Activated CD4-positive, alpha-beta T cell treated with anti-CD3 and anti-CD28 coated beads, Interleukin-2, Interleukin-6, amounts not matched to agents 100 ng/mL and 50 ng/mL, durations not matched to agents 16 hours and 8 hours (primary cell): ENCODE measurements at regions not wholly inside any gene's neighbourhood (a gene's known extent, or its start where the extent isn't known, plus 50 kb on each side); places are given as distances from the start of the nearest gene placed in this dataset.
"Not testable (repeated sequence)": the region's sequence is repeated elsewhere in the genome, so short reads cannot be mapped to it uniquely, and the experiment has no call there.

ENCODE experiments used
- DNase-seq: peaks from one replicate; pipeline ENCODE4 v3.0.0-alpha.2; 2020

DNA sequence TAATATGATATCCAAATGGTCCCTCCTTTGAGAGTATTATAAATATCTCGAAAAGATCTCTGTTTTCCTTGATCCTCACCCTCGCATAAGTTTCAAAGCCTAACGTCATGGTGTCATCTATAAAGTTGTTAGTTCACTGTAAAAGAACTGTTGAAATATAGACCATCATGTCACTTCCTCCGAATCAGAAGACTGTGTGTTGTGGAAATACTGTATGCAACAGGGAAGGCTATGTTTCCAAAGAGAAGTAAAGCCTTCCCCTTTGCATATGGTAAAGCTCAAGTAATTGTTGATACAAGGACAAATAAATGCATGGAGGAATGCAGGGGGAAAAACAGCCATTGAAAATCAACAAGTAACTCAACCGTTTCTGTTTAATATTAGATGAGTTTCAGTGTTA, 125.9 kb downstream of the ZNF365 start:
- not testable (repeated sequence) for DNase-seq

DNA sequence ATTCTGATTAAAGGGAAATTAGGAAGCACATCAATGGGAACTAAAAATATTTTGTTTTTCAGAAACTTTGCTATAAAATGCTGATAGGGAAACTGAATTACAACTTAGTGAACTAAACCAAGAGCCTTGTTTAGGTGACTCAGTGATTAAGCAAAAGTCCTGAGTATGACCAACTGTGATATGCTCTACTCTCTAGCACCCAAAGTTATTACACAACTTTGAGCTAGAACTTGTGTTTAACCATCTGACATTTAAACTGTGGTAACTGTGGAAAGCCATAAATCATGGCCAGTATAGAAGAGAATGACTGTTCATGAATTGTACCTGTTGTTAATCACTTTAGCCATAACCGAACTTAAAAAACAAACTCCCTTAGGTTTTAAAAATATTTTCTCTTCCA, 127.4 kb downstream of the ZNF365 start:
- DNase-seq = no peak

DNA sequence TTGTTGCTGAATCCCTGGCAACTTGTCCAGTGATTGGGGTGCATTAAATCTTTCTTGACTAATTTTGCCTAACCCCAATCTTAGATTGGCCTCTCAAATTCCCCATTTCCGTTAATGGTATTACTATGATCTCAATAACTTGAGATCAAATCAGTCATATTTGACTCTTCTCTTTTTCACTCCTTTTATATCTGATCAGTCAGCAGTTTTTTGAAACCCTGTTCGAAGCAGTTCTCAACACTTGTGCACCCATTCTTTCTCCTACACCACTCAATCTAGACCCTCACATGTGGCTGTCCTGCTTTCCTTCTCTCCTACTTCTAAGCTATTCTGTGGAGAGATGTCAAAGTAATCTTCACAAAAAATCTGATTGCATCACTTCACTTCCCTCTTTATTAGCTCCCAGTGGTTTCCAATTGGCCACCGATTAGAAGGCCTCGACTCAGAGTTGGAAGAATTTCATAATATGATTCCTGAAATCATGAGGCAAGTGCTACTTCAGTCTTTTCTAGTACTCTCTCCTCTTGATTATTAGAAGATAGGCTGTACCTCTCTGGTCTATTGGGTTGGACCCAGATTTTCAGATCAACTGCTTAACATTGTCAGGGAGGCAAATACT, 128.9 kb downstream of the ZNF365 start:
- DNase-seq = no peak

DNA sequence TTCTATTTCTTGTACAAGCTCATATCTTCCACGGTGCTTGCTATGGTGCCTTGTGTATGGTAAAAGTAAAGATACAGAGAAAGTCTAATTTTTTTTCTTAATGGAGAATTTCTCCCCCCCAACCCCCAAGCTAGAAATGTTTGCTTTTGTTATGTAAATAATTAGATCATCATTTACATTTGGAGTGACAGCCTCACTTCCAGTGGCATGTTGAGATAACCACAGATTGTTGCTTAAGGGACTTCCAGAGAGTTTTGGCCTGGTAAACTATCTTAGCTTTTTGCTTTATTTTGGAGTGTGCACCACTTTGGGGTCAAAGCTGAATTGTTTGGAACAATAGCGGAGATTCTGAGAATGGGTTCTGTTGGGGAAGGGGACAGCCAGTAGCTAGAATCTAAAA, 129.7 kb downstream of the ZNF365 start:
- DNase-seq = no peak

DNA sequence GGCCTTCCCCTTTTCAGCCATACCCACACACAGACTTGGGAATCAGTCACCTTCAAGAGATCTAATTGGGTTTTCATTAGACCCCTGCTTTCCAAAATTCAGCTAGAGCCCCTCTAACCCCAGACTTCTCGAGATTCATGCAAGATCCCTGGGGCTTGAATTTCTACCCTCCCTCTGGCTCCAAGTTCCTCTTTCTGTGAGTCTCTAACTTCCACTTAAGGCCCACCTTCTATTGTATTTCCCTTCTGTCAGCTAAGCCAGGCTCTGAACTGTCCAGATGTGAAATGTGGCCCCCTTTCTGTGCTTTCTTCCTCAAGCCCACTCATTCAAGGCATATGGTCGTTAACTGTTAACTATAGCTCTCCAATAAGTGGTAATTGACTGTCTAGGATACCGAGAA, 132.2 kb downstream of the ZNF365 start:
- no peak for DNase-seq

DNA sequence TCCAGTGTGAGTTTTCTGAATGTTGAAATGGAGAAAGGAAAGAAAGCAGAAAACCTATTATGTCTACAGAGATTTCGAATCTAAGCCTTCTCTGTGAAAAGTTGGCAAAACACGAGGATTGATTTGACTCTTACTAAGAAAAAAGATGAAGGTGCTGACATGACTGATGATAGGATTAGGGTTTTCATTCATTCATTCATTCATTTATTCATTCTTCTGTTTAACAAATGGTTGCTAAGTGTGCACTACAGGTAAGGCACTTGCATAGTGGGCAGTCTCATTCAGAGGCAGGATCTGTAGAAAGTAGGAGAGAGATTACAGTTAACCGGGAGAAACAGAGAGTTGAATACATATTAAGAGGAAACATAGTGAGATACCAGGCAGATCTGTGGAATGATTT, 137.1 kb downstream of the ZNF365 start:
- no peak for DNase-seq

DNA sequence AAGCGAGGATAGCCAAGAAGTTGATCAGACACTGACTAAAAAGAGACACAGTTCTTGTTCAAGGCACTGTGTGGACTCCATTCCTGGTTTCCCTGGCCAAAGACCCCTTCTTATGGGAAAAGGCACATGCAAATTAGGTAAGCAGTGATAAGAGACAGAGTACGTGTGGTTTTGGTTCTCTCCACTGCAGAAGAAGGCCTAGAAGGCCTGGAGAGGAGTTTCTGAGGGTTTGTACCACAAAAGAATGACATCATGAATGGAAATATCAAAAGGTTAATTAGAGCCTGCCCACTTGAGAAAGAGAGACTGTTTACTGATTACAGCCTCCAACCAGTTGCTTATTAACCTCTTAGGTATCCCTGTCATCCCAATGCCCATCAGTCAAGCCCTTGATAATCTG, 137.5 kb downstream of the ZNF365 start:
- DNase-seq = no peak

DNA sequence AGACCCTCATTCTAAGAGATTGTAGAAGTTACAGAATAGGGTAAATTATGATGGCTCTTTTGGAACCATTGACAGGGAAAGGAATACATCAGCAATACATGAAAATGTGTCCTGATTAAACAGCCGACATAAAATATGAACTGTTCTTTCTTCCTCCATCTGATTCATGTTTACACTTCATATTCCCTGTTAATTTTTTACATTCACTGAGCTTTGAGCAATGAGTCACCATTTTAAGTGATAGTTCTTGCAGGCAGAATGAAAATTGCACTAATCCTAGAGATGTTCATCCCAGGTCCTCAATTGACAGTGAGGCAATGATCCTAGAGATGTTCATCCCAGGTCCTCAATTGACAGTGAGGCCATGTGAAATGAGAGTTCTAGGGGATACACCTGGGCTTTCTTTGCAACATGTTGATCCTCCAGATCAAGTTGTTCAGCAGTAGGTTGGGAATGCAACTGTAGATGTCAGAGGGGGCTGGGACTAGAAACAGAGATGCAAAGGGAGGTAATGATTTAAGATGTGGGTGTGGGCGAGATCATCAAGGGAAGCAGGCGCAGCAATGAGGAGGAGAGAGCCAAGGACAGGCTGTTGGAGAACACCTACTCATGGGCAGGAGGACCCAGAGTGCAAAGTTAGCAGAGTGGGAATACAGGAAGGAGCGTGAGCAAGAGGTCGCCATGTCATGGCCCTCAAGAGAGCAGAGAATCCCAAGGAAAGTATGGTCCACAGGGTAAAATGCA, 138.7 kb downstream of the ZNF365 start:
- no peak for DNase-seq

DNA sequence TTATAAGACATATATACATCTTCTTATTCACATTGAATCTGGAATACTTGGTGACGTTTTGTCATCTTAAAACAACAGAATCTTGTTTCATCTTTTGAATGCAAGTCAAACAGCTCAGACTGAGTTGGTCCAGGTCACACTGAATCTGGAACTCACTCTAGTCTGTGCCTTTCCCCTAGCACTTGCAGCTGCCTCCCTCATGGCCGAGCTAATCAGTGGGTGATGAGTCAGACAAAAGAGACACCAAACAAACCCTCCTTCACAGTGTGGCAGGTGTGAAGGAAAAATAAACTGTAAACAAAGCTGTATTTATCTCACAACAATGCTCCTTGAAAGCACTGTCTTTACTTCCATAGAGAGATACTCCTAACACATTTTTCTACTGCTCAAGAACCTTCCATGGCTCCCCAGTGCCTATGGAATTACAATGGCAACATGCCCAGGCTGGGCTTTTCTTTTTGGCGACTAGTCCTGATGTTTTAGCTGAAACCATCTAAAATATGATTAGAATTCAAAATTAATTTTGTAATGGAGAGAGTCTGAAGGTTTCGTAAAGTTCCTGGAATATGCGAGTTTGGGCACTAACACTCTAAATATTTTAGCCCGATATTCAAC, 140.0 kb downstream of the ZNF365 start:
- DNase-seq = no peak

DNA sequence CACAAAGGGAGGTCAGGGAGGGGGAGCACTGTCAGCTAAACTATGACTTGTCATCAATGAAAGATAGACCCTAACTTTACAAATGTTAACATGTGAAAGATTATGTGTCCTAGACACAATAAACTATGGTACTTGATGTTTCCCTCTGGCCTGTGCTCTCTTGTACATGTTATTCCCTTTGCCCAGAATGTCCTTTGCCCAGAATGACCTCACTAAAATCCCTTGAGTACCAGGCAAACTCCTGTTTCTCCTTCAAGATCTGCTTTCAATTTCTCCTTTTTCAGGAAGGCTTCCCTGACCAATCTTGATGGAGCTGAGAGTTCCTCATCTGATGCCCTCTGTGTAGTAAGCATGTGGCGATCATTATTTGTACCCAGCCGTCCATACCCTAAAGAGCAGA, 143.1 kb downstream of the ZNF365 start:
- no peak for DNase-seq

DNA sequence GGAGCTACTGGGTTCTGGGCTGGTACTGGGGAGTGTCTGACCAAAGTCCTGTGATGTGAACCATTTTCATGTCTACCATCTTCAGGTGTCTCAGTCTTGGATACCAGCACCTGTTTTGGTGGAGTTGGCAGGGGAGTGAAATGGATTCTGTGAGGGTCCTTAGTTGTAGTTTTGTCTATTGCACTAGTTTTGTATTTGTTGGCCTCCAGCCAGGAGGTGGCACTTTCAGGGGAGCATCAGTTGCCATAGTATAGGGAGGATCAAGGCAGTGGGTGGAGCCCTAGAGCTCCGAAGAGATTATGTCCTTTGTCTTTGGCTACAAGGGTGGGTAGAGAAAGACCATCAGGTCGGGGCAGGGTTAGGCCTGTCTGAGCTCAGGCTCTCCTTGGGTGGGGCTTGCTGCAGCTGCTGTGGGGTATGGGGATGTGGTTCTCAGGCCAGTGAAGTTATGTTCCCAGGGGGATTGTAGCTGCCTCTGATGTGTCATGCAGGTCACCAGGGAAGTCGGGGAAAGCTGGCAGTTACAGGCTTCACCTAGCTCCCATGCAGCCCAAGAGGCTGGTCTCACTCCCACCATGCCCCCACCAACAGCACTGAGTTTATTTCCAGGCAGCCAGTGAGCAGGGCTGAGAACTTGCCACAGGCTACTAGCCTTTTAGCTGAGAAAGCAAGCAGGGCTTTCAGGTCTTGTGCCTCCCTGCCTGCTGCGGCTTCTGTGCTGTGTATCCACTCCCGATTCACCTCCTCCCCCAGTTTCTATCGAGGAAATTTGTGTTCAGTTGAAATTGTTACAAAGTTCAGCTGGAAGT, 153.1 kb downstream of the ZNF365 start:
- DNase-seq = no peak

DNA sequence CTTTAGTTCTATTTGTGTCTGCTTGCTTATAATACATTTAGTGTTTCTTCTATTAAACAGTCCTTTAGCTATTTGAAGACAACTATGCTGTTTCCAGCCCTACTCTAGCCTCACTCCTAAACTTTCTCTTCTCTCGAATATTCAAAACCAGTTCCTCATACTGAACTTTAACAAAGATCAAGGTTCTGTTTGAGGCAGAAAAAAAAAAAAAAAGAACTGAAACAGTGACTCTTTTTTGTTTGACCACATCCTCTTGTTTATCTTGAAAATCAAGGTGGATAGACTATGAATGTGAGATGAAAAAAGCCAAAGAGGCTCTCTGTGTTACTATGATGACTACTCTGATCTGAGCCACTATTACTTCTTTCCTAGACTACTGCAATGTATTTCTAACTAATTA, 154.3 kb downstream of the ZNF365 start:
- peak; percentile 61 for DNase-seq

DNA sequence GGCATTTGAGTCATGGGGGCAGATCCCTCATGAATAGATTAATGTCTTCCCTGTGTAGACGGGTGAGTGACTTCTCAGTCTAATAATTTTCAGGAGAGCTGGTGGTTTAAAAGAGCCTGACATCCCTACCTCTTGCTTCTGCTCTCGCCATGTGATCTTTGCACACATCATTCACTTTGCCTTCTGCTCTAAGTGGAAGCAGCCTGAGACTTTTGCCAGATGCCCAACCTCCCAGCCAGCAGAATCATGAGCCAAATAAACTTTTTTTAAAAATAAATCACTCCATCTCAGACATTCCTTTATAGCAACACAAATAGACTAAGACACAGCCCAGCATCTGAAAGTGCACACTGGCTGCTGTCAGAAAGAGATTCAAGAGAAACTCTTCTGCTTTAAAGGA, 155.2 kb downstream of the ZNF365 start:
- no peak for DNase-seq

DNA sequence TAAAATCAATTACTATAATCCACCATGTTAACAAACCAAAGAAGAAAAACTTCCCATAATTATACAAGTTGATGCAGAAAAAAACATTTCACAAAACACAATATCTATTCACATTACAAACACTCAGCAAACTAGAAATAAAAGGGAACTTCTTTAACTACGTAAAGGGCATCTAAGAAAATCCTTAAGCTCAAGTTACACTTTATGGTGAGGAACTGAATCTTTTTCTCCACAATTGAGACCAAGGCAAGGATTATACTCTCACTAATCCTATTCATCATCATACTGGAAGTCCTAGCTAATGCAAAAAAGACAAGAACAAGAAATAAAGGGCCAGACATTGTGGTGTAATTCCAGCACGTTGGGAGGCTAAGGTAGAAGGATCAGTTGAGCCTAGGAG, 159.9 kb downstream of the ZNF365 start:
- no peak for DNase-seq

DNA sequence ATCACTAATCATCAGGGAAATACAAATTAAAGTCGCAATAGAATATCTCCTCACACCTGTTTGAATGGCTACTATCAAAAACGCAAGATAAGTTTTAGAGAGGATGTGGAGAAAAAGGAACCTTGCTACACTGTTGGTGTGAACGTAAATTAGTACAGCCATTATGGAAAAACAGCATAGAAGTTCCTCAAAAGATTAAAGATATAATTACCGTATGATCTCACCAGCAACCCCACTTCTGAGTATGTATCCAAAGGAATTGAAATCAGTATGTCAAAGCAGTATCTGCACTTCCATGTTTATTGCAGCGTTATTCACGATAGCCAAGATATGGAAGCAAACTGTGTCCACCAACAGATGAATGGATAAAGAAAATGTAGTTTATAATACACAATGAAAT, 164.4 kb downstream of the ZNF365 start:
- DNase-seq = no peak

DNA sequence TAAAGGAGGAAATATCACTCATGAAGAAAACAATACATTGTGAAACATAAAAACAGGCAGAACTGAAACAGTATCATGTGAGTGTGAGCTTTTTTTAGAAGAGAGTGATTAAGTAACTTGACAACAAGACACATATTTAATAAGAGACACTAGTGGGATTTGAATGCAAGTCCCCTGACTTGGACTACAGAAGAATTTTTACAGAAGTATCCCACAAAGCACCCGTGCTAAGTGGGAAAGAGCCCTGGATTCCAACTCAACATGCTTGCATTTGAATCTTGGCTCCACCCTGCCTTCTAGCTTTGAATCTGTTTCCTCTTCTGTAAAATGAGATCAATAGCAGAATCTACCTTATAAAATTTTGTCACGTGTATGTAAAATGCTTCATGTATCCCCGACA, 166.2 kb downstream of the ZNF365 start:
- DNase-seq = no peak

DNA sequence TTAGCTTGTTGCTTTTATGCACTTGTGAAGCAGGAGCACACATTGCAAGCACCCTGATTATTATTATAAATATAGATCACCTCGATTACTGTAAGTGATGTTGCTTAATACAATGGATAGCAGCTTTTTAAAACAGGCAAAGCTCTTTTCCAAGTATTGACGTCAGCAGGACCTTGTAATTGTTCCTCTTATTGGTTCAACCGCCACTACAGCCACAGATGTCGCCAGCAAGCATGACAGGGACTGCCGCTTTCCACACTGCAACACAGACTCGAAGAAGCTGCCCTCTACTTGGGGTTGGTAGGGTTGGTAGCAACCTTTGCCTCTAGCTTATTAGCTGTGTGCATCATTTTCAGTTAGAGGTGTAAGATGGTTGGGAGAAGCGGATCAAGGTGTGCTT, 167.6 kb downstream of the ZNF365 start:
- DNase-seq = no peak

DNA sequence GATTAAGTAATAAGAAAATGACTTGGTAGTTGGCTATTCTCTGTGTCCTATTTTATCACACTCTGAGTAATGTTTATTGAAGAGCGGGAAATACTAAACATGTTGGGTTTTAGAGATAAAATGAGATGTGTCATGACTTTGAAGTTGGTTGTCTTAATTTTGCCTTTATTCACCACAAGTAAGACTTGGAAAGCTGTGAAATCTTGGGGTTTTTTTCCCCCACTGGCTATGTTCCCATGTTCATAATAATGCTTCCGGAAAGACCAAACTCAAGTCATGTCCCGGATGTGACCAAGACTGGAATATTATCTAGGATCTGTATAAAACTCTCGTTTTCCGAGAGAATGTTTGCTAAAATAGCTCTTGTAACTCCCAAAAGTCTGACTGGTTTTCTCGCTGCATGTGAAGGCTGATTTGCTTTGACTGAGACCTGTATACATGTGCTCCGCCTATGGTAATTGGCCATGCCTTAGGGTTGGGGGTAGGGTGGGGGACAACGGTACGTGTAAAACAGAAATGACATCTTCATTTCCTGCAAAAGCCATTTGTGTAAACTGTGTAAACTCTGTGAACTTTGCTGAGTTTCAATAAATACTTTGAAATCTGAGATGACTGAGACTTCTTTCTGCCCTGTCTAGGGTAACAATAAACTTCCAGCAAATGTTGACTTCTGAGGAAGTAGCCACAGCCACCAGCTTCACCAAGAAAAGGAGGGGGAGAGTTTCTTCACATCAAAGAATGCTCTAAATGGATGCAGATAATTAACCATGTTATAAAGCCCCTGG, 169.6 kb downstream of the ZNF365 start:
- no peak for DNase-seq

DNA sequence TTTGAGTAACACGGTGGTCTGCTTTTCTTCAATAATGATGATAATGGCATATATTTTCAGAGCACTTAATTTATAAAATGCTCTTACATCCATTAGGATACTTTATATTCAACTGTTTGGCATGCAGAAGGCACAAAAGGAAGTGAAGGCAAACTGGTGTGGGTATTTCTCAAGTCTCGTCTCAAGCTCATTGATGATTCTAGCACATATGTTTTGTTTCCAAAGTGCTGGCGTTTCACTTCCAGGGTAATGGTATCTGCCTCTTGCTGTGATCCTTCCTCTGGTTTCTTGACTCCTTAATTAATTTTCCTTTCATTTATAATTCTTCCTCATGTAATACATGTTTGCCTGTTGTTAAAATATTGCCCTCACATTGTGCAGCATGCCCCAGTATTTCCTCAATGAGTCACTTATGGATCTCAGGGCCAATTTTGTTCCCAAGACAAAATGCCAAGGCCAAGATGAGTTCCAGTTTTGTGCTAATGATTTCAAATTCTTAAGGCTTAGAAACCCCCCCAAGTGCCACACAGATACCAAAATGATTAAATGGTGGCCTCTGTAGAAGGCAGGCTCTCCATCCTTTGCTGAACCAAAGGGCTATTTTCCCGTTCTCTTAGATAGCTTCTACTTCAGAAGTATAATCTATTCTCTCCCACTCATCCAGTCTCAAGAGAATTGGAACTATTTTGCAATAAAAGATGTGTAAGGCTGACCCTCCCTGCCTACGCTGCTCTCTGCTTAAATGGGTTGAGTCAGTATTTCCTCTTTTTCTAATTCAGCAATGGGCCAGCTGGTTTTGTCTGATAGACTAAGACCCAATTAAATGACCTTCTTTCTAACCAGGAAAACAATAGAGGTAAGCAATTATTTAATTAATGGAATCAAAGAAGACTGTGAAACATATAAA, 171.2 kb downstream of the ZNF365 start:
- DNase-seq = no peak

DNA sequence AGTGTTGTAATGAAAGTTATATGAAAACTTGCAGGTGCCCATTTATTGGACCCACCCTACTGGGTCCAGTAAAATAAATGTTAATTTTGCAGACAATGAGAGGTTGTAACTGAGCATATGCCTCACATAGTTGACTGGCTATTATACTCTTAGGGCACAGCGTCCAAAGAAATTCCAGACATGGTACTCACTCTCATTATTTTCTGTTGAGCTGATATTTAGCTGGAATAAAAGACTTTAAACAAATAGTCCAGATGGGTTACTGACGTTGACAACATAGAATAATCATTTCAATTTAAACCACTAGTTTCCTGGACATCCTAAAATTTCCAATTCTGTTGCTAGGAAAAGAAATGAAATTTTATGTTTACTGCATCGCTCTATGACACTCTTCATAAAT, 174.5 kb downstream of the ZNF365 start:
- no peak for DNase-seq

DNA sequence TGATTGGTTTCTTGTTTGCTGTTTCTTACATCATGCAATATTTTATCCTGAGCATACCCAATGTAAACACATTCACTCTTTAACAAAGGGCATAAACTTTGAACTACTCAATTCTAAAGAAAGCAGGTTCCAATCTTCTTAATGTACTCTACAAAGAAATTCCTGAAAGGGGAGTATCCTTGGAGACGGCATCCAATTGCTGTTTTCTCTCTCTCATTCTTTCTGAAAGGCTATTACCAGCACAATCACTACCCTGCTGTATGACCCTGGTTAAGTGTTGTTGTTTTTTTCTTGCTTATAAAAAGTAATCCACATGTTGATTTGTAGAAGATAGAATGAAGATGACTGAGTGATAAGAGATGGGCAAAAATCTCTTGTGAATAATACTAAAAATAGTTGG, 176.0 kb downstream of the ZNF365 start:
- DNase-seq = no peak
